ENCODE measurements at regions not wholly inside any gene's neighbourhood (a gene's known extent, or its start where the extent isn't known, plus 50 kb on each side); places are given as distances from the start of the nearest gene placed in this dataset.
"Not testable (repeated sequence)": the region's sequence is repeated elsewhere in the genome, so short reads cannot be mapped to it uniquely, and the experiment has no call there.

DNA sequence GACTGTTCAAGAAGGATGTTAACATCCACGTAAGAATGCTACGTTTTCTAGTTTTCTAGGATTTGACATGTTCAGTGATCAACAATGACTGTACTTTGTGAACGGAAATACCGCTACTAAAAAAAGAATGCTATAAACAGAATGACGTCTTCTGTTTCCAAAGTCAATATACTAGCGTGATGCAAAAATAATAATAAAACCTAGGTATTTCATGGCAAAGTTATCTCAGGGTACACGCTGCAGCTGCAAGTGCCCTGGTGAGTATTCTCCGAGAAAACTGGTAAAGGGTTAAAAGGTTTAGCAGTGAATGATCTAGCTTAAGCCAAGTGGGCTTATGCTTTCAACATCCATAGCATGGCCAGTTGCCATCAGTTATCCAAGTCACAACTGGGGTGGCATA, 653.3 kb upstream of the PFKP start:
- DNase-seq: no peak

DNA sequence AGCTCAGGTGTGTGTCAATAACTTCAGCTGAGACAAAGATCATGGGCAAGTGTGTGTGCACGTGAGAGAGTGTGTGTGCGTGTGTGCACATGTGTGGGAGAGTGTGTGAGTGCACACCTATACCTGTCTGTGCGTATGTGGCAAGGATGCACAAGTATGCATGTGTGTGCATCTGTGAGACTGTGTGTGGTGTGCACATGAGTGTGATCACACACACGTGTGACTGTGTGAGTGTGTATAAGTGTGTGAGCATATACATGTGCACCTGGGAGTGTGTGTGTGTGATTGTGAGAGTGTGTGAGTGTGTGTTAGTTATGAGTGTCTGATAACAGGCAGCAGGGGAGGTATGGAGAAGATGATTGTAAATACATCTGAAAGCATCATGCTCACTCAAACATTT, 657.3 kb upstream of the PFKP start:
- no peak for DNase-seq

DNA sequence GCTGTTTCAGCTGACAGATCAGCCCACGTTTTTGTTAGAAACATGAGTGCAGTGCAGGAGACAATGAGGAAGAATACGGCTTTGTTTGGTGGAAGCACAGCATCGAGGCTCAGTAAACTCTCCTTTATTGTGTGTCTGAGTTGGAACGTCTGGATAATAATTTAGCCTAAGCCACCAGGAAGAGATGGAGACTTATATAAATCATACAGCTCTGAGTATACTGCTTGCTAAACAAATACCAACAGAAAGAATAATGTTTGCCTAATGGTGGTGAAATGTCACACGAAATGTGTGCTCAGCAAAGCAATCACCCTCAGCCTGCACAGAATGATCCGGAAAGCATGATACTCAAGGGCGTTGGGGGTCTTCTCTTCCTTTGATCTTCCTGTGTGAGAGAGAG, 664.1 kb upstream of the ADARB2 start:
- no peak for DNase-seq

DNA sequence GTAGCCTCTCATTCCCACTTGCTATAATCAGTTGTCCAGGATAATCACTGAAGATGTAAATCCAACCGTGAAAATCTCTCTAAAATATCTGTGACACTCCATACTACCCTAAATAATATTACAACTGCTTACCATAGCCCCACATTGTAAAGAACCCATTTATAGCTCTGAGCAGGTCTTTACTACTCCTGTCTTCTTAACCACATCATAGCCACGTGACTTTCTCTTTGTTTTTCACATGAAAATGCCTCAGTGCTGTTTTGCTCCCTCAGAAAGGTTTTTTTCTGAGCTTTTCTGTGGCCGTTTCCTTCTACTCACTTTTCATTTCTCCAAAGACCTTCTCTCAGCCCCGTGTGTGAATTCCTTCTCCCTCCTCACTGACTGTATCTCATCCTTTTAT, 662.2 kb upstream of the ADARB2 start:
- DNase-seq: no peak

DNA sequence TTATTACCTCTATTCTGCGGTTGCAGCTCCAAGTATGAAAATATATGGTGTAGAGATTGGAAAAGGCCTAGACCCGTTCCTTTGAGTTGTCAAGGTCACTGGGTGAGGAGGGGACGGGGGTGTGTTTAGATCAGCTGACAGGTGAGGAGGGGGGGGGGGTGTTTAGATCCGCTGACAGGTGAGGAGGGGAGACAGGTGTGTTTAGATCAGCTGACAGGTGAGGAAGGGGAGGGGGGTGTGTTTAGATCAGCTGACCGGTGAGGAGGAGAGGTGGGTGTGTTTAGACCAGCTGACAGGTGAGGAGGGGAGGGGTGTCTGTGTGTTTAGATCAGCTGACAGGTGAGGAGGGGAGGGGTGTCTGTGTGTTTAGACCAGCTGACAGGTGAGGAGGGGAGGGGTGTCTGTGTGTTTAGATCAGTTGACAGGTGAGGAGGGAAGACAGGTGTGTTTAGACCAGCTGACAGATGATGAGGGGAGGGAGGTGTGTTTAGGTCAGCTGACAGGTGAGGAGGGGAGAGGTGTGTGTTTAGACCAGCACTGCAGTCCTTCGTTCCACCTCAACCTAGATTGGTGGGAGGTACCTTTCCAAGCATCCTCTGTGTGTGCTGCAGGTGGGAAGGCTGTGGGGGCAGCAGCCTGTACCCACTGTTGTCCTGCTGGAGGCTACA, 655.0 kb upstream of the ADARB2 start:
- no peak for DNase-seq

DNA sequence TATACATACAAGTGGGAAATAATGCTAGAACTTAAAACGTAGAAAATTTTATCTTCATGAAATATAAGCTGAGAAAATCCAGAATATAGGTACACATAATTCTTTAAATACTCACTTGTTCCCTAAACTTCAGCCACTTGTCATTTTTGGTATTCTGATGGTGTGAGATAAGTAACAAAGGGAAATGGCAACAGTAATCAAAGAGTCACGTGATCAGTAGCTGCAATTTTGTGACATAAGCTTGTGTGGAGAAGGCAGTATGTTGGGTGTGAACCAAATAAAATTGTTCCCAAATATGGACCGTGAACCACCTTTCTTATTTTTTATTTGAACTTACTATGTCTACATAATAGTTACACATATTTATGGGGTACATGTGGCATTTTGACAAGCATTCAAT, 650.3 kb upstream of the ADARB2 start:
- DNase-seq: no peak

DNA sequence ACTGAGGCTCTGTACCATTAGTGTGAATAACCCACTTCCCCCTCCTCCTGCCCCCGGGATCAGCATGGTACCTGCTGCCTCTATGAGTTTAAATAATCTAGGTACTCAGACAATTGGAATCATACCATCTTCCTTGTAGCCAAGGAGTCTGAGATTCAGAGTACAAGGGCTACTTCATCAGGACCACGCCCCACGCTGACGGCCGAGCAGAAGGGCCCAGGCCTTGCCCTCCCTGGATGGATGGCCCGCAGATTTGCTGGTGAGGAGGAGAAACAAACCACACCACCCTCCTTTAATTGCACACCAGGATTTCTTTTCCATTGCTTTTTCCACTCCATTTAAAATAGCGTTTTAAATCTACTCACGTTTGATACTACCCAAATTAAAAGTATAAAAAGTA, 649.9 kb upstream of the ADARB2 start:
- DNase-seq: no peak

DNA sequence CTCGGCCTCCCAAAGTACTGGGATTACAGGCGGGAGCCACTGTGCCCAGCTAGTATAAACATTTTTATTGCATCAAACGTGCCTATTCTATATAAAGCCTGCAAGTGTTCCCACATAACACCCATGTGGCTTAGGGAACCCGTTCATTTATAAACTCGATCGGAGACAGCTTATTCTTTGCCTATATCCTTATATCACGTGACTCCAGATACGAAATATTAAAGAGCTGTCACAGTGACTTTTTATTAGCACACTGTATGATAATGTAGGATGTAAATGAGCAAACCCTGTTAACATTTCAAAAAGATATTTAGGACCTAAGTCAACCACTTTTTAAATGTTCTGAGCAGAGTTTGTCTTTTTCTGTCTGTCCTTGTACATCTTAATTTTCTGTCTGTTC, 642.9 kb upstream of the ADARB2 start:
- no peak for DNase-seq

DNA sequence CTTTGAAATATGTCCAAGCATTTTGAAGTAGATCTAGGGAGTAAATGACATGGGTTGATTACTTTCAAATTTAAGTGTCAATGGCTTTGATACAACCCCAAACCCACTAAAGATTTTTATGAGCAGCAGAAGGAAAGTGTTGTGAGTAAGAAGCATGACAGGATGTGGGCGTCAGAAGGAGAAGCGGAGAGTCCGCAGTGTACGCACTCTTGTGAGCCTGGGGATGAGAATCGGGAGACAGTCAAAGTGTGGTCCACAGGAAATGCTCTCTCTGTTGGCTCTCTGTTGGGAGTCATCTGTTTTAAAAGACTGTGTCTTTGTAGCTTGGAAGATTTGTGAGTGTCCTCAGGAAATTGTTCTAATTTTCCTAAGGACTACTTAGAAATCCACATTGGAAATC, 629.8 kb upstream of the ADARB2 start:
- no peak for DNase-seq

DNA sequence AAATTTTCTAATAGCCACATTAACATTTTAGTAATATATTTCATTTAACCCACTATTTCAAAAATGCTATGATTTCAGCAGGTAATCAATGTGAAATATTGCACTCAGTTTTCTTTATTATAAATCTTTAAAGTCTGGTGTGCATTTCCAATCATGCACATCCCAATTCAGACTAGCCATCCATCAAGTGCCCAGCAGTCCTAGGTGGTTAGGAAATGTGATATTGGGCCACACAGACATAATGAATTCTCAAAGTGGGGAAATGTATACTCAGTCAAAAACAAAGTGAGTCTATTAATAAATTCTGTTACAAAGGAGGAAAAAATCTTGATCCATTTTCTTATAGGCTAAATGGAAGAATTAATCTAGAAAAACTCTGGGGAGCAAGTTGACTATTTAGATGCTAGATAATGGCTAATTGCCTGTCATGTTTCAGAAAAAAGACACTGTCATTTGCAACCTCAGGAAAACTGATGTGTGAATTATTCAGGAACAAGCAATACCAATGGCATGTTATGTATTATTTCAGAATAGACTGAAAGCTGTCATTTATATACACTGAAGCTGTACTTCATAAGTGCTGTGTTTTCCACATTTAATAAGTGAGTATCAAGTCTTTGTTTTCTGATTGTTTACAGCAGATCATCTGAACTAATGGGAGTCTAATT, 629.1 kb upstream of the ADARB2 start:
- DNase-seq: no peak

DNA sequence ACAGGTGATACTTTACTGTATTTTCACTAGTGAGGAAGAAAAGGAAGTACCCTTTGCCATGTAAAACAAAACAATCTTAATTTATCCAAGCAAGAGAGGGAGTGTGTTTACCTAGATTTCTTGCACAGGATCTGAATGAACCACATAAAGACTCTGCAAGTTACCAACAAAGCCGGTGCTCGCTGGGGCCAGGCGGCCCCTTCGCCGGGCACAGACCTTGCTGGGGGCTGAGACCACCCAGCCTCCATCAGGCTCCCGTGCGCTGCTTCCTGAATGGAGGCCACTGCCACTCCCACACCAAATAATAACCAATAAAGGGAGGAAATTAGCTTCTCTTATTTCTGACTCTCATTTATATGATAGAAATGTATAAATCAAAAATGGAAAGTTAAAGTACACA, 625.0 kb upstream of the ADARB2 start:
- DNase-seq: no peak

DNA sequence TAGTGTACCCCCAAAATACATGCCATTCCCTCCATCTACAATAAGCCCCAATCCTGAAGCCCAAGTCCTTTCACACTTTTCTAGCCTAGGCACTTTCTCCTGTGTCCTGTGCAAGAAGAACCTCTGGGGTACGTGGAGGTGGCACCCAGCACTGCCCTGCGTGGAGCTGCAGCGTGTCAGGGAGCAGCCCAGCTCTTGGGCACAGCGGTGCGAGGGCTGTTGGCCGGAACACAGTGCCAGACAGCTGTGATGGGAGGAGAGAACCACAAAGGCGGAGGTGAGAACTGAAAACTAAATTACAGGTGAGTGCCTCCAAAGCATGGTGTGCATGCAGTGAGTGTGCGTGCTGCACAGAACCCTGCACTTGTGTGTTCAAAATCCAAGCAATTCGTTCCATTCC, 621.3 kb upstream of the ADARB2 start:
- no peak for DNase-seq

DNA sequence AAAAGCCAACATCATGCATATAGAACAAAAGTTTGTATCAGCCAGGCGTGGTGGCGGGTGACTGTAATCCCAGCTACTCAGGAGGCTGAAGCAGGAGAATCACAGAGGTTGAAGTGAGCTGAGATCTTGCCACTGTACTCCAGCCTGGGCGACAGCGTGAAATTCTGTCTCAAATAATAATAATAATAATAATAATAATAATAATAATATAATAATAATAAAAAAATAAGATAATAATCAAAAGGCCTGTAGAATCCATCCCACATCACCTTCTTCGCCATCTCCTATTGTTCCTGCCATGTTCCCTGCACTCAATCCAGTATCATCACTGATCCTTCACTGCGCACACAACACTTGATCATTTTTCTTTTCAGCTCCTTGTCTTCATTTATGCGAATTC, 619.3 kb upstream of the ADARB2 start:
- no peak for DNase-seq

DNA sequence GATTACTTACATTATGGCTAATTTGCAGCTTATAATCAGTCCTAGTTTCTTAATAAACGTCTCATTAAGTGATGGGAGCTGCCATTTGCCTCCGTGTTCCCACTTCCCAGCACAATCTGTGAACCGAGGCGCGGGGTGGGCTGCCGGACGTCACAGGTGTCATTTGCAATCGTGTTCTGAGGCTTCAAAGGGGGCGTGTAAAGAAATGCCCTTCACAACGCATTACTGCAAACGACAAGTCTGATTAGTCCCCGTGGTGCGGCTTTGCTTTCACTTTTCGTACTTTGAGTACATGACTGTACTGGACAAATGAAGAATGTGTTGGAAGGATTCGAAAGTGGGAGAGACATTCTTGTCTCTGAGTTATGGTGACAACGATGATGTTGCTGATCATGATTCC, 614.2 kb upstream of the ADARB2 start:
- DNase-seq: peak; percentile 86

DNA sequence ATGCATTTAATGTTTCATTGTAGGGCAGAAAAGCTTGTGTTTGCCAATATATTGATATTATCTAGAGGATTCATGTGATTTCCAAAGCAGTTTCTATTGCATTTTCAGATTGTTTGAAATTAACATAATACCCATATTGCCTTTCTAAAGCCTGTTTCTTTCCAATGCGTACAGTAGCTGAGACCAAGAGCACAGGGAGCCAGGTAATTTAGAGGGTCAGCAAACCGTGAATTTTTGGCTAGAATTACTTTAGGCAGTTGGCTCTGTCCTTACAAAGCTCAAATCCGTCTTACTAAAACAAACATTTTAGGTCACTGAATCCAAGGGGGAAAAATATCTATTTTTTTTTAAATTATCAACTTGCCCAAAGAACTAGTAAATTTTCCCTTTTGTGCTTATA, 604.9 kb upstream of the ADARB2 start:
- no peak for DNase-seq

DNA sequence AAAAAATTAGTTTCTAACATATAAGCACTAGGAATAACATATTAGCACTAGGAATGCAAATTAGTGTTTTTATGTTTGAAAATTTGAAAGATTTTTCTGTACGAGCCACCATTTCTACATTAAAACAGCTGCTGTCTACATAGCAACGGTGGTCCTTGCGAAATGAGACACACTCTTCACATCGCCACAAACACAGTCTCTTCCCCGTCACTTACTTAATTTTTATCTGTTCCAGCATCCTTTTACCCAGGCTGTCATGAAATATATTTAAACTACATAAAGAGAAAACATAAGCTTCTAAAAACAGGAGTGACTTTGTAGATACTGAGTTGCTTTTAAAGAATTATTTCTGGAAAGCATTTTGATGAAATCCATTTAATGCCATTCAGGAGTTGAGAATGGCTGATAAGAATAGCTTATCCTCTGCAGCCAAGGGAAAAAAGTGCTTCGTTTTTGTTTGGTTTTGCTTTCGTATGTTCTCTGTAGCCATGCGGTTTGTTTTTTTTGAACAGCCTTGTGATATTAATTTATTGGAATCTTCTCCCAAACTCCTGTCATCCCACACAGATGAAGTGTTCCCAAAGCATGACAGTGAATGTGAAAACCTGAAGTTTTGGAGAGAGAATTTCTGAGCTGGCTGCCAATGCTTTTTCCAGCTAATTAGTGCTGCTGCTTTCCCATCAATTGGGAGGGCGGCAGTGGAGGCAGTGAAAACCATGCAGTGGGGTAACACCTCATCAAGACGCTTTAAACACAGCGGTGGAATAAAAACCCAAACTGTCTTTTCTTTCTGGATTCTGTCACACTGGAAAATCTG, 603.7 kb upstream of the ADARB2 start:
- DNase-seq: no peak

DNA sequence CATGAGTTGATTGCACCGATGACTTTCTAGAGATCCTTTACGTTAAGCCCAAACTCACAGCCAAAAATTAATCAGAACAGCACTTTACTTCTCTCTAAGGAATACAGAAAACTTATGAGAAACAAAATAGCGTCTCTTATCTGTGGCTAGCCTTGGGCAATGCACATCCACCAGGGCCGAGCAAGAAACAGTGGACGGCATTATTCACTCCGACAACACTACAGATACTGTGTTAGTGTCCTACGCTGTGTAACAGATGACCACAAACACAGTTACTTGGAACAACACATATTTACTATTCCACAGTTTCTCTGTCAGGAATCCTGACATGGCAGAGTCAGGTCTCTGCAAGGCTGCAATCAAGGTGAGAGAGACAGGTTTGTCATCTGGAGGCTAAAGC, 598.3 kb upstream of the ADARB2 start:
- DNase-seq: no peak

DNA sequence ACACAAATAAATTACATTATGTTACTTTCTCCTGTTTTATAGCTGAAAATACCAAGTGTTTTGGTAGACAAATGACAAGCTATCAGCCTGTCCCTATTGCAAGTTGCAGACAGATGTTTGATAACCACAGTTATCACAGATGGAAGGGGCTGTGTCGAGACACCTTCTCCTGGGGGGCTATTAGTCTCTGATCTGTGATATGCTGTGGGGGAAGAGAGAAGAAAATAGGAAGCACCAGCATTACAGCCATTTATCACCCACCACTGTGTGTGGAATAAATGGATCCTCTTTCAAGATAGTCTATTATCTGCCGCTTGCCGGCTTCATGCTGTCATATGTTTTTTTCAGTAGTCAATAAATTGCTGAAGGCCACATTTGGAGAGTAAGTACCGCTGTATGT, 597.2 kb upstream of the ADARB2 start:
- DNase-seq: no peak

DNA sequence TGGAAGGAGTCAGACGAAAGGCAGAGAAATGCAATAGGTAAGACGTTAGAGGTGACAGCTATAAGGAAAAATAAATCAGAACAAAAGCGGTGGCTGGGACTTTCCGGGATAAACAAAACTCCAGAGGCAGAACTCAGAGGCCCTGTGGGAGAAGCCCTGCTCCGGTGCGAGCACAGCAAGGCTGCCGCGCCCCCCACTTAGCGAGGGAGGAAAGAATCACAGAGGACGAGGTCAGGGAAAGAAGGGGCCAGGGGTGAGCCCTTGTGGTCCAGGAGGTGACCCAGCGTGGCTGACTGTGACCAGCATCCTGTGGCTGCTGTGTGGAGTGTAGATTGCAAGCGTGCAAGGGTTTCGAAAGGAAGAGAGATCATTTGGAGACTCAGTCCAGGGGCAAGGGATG, 591.8 kb upstream of the ADARB2 start:
- no peak for DNase-seq

DNA sequence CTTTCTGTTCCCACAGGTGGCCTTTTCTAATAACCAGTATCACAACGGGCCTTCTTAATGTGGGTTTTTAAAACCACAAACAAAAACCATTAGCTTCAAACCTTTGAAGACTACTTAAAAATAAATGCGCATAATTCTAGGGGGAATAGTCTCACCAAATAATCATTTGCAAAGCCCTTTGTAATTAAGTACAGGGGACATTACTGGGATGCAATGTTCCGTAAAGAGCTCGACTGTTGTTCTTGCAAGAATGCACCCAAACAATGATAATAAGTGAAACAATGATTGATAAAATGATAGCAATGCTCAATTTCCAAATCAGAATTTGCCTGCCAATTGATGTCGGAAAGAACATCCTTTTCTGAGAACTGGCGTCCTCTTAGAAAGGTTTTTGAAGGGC, 589.1 kb upstream of the ADARB2 start:
- peak; percentile 45 for DNase-seq

DNA sequence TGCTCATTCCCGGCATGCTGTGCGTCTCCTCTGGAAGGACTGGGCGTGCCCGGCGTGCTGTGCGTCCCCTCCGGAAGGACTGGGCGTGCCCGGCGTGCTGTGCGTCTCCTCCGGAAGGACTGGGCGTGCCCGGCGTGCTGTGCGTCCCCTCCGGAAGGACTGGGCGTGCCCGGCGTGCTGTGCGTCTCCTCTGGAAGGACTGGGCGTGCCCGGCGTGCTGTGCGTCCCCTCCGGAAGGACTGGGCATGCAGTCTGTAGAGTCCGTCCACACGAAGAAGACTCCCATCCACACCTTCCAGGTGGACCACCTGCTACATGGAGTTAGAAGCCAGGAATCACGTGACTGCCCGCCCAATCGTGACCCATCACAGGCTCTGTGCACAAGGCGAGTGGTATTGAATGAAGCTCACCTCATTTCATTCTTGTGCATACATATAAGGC, 577.7 kb upstream of the ADARB2 start:
- not testable (repeated sequence) for DNase-seq

DNA sequence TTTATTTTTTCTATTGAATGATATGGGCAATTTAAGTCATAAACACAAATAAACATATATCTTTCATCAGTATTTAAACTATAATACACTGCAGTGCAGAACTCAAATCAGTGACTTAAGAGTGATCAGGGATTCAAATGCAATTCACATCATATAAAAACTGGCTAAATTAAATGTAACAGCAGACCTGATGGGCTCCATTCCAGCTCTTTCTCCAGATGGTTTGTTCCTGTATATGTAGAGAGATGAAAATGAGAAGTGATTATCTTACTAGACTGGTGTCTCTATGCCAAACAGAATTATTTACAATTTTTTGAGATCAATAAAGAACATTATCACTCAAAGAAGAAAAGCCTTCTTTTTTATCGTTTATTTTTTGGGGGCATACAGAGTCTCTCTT, 568.8 kb upstream of the ADARB2 start:
- DNase-seq: no peak

DNA sequence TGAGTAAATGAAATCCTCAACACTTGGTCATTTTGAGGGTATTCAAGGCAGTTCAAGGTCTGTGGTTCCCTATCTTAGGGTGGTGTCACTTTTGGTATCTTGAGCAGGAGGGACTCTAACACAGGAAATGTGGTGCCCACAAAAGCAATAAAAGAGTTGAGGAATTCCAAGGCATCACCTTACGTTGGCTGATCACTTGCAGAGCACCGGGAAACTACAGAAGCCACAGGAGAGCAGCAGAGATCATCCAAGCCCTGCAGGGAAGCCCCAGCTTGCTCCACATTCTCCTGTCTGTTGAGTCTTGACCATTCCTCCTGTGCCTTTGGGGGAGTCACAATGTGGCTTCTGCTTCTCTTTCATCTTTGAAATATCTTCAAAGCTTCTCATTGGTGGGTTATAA, 565.8 kb upstream of the ADARB2 start:
- no peak for DNase-seq

DNA sequence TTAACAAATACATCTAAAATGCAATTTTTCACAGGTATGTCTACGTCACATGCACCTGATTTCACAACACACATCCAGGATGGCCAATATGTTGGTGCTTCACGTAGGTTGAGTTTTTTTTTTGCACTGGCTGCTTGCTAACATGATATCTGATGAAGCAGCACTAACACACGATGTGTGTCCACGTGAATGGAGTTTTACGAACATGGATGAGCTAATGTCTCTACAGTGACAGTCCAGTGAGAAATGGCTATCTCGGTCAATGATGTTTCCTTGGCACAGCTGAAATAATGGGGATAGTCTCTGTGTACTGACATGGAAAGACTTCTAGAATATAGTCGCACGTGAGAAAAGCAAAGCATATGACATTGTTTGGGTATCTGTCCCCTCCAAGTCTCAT, 563.9 kb upstream of the ADARB2 start:
- DNase-seq: peak; percentile 48

Measured in retina (tissue), 1 donor.